GM19463 (cell line): ENCODE measurements at regions not wholly inside any gene's neighbourhood (a gene's known extent, or its start where the extent isn't known, plus 50 kb on each side); places are given as distances from the start of the nearest gene placed in this dataset.

Experiments
- ATAC-seq: cut with Tn5 transposase; IDR thresholded peaks from one replicate; pipeline ENCODE4 v1.9.1; 2021; ENCODE audit warnings: mild to moderate bottlenecking, moderate library complexity; ENCODE audit not compliant: unreplicated experiment

GRCh38 chr7:17212188-17212587 lies 86.3 kb upstream of the AHR start:
- ATAC-seq, result no peak

GRCh38 chr7:17227766-17228490 lies 70.5 kb upstream of the AHR start:
- no peak for ATAC-seq

GRCh38 chr7:17229228-17229627 lies 69.2 kb upstream of the AHR start:
- no peak for ATAC-seq

- no peak for ATAC-seq
Measured at GRCh38 chr7:17230099-17230807, 68.2 kb upstream of the AHR start.

- ATAC-seq, result no peak
Measured at GRCh38 chr7:17233603-17234002, 64.8 kb upstream of the AHR start.

- peak; percentile 56 for ATAC-seq
Measured at GRCh38 chr7:17234030-17234397, 64.4 kb upstream of the AHR start.

- peak; percentile 96 for ATAC-seq
Measured at GRCh38 chr7:17234398-17235031, 63.9 kb upstream of the AHR start.

- no peak for ATAC-seq
Measured at GRCh38 chr7:17236171-17236570, 62.3 kb upstream of the AHR start.

- ATAC-seq, result no peak
Measured at GRCh38 chr7:17236603-17237002, 61.8 kb upstream of the AHR start.

- ATAC-seq, result no peak
Measured at GRCh38 chr7:17239046-17239445, 59.4 kb upstream of the AHR start.

GRCh38 chr7:17239683-17240521 lies 58.5 kb upstream of the AHR start:
- no peak for ATAC-seq

GRCh38 chr7:17242504-17242903 lies 55.9 kb upstream of the AHR start:
- no peak for ATAC-seq

GRCh38 chr7:17244786-17245185 lies 53.7 kb upstream of the AHR start:
- no peak for ATAC-seq

GRCh38 chr7:17247357-17247756 lies 51.1 kb upstream of the AHR start:
- ATAC-seq, result no peak

GRCh38 chr7:17248527-17248926 lies 49.9 kb upstream of the AHR start:
- no peak for ATAC-seq
